HG03066 (cell line): ENCODE measurements at regions not wholly inside any gene's neighbourhood (a gene's known extent, or its start where the extent isn't known, plus 50 kb on each side); places are given as distances from the start of the nearest gene placed in this dataset.
"Not testable (repeated sequence)": the region's sequence is repeated elsewhere in the genome, so short reads cannot be mapped to it uniquely, and the experiment has no call there.

ENCODE experiments used
- ATAC-seq: cut with Tn5 transposase; IDR thresholded peaks from one replicate; pipeline ENCODE4 v1.9.1; 2021; ENCODE audit warnings: low read depth; ENCODE audit not compliant: unreplicated experiment

GRCh38 chr6:21767891-21768648, 174.5 kb downstream of the SOX4 start:
- no peak for ATAC-seq

GRCh38 chr6:21769405-21769861, 175.9 kb downstream of the SOX4 start:
- no peak for ATAC-seq

- ATAC-seq: no peak
These were observed 176.4 kb downstream of the SOX4 start for GRCh38 chr6:21769968-21770367.

- ATAC-seq: no peak
These were observed 178.2 kb downstream of the SOX4 start for GRCh38 chr6:21771626-21772320.

- ATAC-seq: no peak
These were observed 178.9 kb downstream of the SOX4 start for GRCh38 chr6:21772477-21772876.

- no peak for ATAC-seq
These were observed 179.5 kb downstream of the SOX4 start for GRCh38 chr6:21772884-21773575.

- ATAC-seq: no peak
These were observed 180.0 kb downstream of the SOX4 start for GRCh38 chr6:21773576-21773968.

- ATAC-seq: no peak
These were observed 184.3 kb downstream of the SOX4 start for GRCh38 chr6:21777846-21778245.

GRCh38 chr6:21780141-21780540, 186.6 kb downstream of the SOX4 start:
- ATAC-seq: no peak

GRCh38 chr6:21780679-21781078, 187.1 kb downstream of the SOX4 start:
- ATAC-seq: no peak

- ATAC-seq: no peak
These were observed 187.6 kb downstream of the SOX4 start for GRCh38 chr6:21781128-21781527.

- ATAC-seq: no peak
These were observed 191.6 kb downstream of the SOX4 start for GRCh38 chr6:21785164-21785563.

GRCh38 chr6:21791056-21791455, 197.5 kb downstream of the SOX4 start:
- ATAC-seq: no peak

- ATAC-seq: no peak
These were observed 198.0 kb downstream of the SOX4 start for GRCh38 chr6:21791581-21791980.

- no peak for ATAC-seq
These were observed 198.6 kb downstream of the SOX4 start for GRCh38 chr6:21792177-21792576.

- ATAC-seq: not testable (repeated sequence)
These were observed 203.4 kb downstream of the SOX4 start for GRCh38 chr6:21796979-21797378.

- ATAC-seq: no peak
These were observed 204.9 kb downstream of the SOX4 start for GRCh38 chr6:21798468-21798867.

GRCh38 chr6:21800330-21800729, 206.8 kb downstream of the SOX4 start:
- ATAC-seq: no peak

- no peak for ATAC-seq
These were observed 207.4 kb downstream of the SOX4 start for GRCh38 chr6:21800948-21801438.

- ATAC-seq: no peak
These were observed 208.1 kb downstream of the SOX4 start for GRCh38 chr6:21801446-21802174.
